Epithelial cell of esophagus (primary cell): ENCODE measurements at regions not wholly inside any gene's neighbourhood (a gene's known extent, or its start where the extent isn't known, plus 50 kb on each side); places are given as distances from the start of the nearest gene placed in this dataset.
A peak's percentile ranks its signal among the peaks of the same experiment; 100 is the strongest.
"Not testable (repeated sequence)": the region's sequence is repeated elsewhere in the genome, so short reads cannot be mapped to it uniquely, and the experiment has no call there.

Experiments used
- DNase-seq: peaks from one replicate; pipeline ENCODE4 v3.0.0; 2010; ENCODE audit warnings: low read depth
- H3K4me3 ChIP-seq: 2 replicates; pipeline ENCODE4 v1.5.1; 2011; ENCODE audit warnings: mild to moderate bottlenecking, low read length, control low read depth
- CTCF ChIP-seq: IDR thresholded peaks from 2 replicates; pipeline ENCODE4 v1.5.1; 2011; ENCODE audit warnings: low read depth, mild to moderate bottlenecking, low read length, control low read depth, inconsistent platforms; ENCODE audit not compliant: insufficient read depth; ENCODE audit errors: missing control alignments

DNA sequence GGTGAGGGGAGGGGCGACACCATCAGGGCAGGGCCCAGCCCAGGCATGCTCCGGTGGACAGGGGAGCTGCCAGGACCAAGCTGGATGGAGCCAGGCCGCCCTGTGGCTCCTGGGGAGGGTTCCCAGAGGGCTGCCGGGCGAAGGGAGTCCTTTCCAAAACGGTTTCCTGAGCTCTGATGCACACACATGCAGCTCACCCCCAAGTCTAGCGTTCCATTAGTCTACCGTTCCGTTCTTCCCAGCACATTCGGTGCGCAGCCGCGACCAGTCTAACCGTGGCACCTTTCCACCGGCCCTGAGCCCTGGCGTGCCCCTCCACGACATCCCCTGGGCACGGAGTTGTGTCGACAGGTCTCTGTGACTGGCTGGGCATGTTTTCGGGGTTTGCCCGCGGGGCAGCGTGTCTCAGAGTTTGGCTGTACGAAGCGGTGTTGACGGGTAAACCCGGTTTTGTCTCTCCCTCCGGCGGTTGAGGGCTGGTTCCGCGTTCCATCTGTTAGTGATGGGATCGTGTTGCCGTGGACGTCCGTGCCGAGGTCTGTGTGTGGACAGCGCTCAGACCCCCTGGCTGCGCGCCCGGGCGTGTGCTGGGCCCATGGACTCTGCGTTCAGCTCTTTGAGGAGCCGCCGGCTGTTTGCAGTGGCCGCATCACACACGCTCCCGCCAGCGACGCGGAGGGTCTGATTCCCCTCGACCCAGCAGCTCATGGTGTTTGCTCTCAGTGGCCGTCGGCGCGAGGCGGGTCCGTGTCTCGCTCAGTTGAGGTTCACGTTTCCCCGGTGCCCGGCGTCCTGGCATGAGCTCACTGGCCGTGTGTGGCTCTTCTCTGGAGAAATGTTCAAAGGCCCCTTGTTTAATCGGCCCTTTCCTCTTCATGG, 121.2 kb downstream of the IGLL1 start:
- H3K4me3 ChIP-seq: no peak overlapping the region
- DNase-seq: peak; percentile 40
- no peak for TF ChIP-seq CTCF

- H3K4me3 ChIP-seq: no peak overlapping the region
- no peak for TF ChIP-seq CTCF
These were observed 122.6 kb downstream of the IGLL1 start for GRCh38 chr22:23457380-23457985.

DNA sequence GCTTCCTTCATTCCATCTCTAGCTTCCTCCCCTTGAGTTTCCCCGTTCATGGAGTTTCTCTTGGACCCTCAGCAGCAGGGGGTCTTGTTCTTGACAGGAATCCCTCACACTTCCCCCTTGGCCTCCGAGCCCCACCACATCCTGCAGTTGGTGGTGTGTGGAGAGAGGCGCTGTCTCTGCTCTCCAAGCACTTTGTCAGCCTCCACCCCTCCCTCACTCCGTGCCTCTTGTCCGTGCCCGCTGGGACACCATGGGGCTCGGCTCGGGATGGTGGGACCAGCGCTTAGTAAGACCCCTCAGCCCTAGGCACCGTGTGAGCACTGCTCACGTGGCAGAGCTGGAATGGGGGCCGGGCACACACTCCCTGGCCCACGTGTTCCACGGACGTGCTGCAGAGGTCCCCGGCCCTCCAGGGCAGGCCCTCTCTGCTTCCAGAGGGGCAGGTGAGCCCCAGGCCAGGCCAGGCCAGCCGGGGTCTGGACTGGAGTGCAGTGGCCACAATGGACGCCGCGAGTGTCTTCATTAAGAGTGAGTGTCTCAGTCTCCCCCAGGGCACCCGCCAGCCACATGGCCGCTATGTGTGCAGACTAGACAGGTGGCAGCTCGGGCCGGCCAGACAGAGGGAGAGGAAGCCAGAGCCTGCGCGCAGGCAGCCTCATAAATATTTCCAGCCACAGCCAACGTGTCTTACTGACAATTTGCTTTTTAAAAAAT, 123.3 kb downstream of the IGLL1 start:
- DNase-seq, H3K4me3 ChIP-seq: not testable (repeated sequence)

More at GRCh38 chr22:23457380-23457985, 122.6 kb downstream of the IGLL1 start:
- no peak for DNase-seq

GRCh38 chr22:23454345-23454744, 125.7 kb downstream of the IGLL1 start:
- H3K4me3 ChIP-seq, DNase-seq: not testable (repeated sequence)

DNA sequence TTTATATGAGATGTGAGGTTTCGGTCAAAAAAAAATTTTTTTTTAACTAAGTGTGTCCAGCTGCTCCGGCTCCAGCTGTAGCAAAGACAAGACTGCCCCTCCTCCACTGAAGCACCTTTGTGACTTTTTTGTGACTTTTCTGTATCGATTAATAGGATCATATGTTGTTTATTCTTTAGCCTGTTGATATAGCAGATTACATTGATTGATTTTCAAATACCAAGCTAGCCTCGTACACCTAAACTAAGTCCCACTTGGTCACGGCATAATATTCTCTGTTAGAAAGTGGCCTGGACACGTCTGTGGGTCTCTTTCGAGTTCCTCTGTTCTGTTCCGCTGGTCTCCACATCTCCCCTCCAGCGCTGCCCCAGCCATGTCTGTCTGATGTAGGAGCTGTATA, 126.8 kb downstream of the IGLL1 start:
- no peak for DNase-seq
- no peak overlapping the region for H3K4me3 ChIP-seq
- no peak for TF ChIP-seq CTCF

DNA sequence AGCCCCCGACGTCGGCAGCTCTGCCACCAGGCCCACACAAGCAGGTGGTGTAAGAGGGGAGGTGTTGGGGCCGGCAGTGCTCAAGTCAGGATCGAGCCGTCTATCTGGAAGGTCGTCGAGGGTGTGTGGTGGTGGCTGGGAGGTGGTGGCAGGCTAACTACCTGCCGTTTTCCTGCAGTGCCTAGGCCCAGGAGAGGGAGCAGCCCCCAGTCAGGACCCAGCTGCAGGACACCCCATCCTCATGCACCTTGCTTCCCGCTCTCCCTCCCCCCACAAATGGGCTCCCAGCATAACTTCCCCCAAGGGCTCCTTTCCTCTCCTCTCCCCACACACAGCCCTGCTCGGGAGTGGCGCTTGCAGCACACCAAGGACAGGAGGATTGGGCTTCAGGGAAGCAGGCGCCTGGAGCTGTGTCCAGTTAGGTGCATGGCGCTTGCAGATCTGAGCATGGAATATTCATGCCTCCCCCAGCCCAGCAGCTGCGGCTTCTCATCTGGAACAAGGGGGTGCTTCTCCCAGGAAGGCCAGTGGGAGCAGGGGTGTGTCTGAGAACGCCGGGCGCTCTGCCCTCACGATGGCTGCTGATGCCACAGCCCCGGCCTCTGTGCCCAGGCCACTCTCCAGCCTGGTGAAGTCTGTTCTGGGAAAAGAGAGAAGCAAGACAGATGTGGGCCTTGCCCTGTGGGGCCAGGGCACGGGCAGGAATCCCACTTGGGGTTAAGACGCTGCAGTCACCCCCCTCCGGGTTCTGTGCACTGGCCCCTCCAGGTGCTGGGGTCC, 127.7 kb downstream of the IGLL1 start:
- TF ChIP-seq CTCF: no peak
- H3K4me3 ChIP-seq: no peak overlapping the region
- DNase-seq: no peak

- H3K4me3 ChIP-seq, DNase-seq: not testable (repeated sequence)
These were observed 128.4 kb downstream of the IGLL1 start for GRCh38 chr22:23451452-23452230.

DNA sequence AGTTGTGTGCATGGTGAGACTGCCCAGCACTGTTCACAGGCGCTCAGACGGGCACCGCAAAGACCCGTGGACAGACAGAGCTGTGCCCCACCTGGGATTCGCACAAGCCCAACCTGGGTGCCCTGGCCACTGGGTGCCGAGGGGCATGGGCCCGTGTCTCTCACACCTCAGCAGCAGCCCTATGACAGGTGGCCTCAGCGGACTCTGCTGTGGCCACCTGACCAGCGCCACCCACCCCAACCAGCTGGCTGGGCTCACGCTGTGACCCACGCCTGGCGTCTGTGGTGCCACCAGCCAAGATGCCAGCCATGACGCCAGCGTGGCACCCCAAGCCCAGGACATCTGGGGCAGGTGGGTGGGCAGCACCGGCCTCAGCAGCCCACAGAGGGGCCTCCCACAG, 129.3 kb downstream of the IGLL1 start:
- H3K4me3 ChIP-seq, DNase-seq: not testable (repeated sequence)
